GM12865 (cell line): ENCODE measurements at regions not wholly inside any gene's neighbourhood (a gene's known extent, or its start where the extent isn't known, plus 50 kb on each side); places are given as distances from the start of the nearest gene placed in this dataset.
"Not testable (repeated sequence)": the region's sequence is repeated elsewhere in the genome, so short reads cannot be mapped to it uniquely, and the experiment has no call there.

ENCODE experiments used
- DNase-seq: peaks from one replicate; pipeline ENCODE4 v3.0.0; 2010; ENCODE audit warnings: low read depth
- H3K4me3 ChIP-seq: 2 replicates; pipeline ENCODE4 v1.5.1; 2011; ENCODE audit warnings: mild to moderate bottlenecking, low read depth, low read length, control low read depth
- TF ChIP-seq, protein P1 (sequence below): IDR thresholded peaks from 2 replicates; pipeline ENCODE4 v1.5.1; 2011; ENCODE audit warnings: low read length, control low read depth, low read depth, inconsistent platforms; ENCODE audit not compliant: insufficient read depth; ENCODE audit errors: missing control alignments

GRCh38 chr6:130715058-130715457, 112.1 kb upstream of the SMLR1 start:
- no peak overlapping the region for H3K4me3 ChIP-seq
- no peak for DNase-seq
- TF ChIP-seq, protein P1, sequence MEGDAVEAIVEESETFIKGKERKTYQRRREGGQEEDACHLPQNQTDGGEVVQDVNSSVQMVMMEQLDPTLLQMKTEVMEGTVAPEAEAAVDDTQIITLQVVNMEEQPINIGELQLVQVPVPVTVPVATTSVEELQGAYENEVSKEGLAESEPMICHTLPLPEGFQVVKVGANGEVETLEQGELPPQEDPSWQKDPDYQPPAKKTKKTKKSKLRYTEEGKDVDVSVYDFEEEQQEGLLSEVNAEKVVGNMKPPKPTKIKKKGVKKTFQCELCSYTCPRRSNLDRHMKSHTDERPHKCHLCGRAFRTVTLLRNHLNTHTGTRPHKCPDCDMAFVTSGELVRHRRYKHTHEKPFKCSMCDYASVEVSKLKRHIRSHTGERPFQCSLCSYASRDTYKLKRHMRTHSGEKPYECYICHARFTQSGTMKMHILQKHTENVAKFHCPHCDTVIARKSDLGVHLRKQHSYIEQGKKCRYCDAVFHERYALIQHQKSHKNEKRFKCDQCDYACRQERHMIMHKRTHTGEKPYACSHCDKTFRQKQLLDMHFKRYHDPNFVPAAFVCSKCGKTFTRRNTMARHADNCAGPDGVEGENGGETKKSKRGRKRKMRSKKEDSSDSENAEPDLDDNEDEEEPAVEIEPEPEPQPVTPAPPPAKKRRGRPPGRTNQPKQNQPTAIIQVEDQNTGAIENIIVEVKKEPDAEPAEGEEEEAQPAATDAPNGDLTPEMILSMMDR: no peak

- no peak overlapping the region for H3K4me3 ChIP-seq
- TF ChIP-seq, protein P1: no peak
- DNase-seq: no peak
Measured at GRCh38 chr6:130716466-130716865, 110.7 kb upstream of the SMLR1 start.

GRCh38 chr6:130717657-130718056, 109.5 kb upstream of the SMLR1 start:
- TF ChIP-seq, protein P1: no peak
- DNase-seq: no peak
- no peak overlapping the region for H3K4me3 ChIP-seq

GRCh38 chr6:130720076-130720715, 107.0 kb upstream of the SMLR1 start:
- TF ChIP-seq, protein P1: no peak
- no peak overlapping the region for H3K4me3 ChIP-seq
- no peak for DNase-seq

- H3K4me3 ChIP-seq: no peak overlapping the region
- TF ChIP-seq, protein P1: no peak
- DNase-seq: no peak
Measured at GRCh38 chr6:130724089-130724488, 103.1 kb upstream of the SMLR1 start.

DNA sequence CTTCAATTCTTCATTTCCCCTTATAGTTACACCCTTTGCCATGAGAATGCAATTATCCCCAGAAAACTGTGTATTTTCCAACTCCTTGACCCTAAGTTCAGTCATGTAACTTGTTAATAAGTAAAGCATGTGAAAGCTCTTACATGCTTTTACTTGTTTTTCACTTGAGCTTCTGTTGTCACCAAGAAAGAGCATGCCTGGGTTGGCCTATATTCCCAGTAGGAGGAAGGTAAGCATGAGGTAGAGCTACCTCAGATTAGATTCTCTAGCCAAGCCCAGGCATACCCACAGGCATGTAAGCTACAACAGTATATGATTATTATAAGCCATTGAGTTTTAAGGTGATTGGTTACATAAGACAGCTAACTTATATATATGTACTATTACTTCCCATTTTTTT, 101.7 kb upstream of the SMLR1 start:
- no peak for DNase-seq
- TF ChIP-seq, protein P1: no peak
- no peak overlapping the region for H3K4me3 ChIP-seq

GRCh38 chr6:130728064-130728463, 99.1 kb upstream of the SMLR1 start:
- DNase-seq, H3K4me3 ChIP-seq: not testable (repeated sequence)
